GM18907 (cell line): ENCODE measurements at regions not wholly inside any gene's neighbourhood (a gene's known extent, or its start where the extent isn't known, plus 50 kb on each side); places are given as distances from the start of the nearest gene placed in this dataset.

Experiments
- ATAC-seq: cut with Tn5 transposase; IDR thresholded peaks from one replicate; pipeline ENCODE4 v1.9.1; 2021; ENCODE audit warnings: mild to moderate bottlenecking, moderate library complexity; ENCODE audit not compliant: unreplicated experiment

DNA sequence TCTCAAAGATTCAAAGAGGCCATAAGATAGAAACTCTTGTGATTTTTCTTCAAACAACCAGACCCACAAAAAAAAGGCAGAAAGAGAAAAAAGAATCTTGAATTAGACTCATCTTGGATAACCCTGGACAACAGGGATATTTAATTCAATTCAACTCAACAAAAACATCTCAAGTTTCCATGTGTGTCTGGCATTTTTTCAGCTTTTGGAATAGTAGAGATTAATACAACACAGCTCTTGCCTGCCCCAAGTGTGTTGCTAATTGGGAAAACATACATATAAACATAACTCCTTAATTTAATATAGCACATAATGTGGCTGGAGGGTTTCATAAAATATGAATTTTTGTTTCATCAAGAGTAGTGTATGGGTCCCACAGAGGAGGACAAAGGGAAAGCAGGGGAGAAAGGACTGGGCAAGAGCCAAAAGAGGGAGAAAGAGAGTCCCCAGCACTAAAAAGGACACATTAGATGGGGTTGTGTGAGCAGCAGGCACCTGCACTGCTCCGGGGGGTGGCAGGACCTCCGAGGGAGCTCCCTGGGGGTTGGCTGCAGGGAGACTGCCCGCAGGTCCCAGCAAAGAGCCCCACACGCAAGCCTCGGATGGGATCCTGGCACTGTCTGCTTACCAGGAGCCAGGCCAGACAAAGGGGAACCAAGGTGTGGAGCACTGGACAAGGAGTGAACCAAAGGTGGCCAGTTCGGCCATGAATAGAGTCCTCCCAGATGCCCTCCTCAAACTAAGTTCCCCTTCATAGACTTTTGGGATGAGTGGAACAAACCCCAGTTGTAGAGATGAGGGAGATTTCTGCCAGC lies 65.6 kb upstream of the TMEM72 start:
- ATAC-seq = no peak

DNA sequence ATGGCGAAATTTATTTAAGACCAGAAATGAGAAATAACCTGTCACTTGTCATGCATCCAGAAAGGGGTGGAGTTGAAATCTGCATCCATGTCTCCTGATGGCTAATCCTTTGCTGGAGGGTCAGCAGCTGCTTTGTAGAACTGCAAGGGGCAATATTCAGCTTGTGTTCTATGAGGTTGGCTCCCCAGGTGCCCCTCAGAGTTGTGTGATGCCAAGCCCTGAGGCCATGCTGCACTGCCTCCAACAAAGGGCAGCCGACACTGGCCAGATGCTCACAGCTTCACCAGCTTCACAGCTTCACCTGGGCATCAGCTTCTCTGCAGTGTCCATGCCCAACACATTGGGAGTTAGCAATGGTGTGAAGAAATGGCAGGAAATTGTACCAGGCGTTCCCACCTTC lies 64.0 kb upstream of the TMEM72 start:
- ATAC-seq = no peak

DNA sequence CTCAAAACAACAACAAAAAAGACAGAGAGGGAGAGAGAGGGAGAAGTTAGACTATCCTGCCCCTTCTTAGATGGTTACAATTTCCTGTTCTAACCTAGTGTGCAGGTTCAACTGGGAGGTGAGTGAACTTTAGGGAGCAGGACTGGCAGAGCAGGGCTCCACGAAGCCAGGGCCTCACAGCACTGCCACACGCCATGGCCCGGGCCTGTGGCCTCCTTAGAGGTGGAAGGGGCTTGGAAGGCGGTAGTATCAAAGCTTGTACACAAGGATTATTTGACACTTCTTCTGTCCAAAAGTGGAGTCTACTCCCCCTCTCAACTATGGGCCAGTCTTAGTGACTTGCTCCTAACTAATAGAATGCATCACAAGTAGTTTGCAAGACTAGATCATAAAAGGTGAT lies 62.9 kb upstream of the TMEM72 start:
- no peak for ATAC-seq

DNA sequence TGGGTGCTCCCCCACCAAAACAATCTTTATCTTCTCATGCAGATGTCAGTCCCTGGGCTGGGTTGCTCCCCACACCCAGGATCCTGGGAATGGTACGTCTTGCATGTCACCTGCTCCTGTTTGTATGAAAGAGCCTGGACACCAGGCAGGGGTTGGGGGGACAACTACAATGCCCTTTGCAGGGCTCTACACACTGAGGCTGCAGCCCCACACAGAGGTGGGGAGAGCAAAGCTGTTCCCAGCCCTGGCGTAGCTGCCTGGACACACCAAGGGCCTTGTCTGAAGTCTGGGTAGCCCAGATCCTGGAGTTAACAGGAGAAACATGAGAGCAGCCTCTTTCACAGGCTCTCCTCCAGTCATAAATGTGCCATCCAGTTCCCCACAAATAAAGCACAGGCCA lies 61.2 kb upstream of the TMEM72 start:
- no peak for ATAC-seq

DNA sequence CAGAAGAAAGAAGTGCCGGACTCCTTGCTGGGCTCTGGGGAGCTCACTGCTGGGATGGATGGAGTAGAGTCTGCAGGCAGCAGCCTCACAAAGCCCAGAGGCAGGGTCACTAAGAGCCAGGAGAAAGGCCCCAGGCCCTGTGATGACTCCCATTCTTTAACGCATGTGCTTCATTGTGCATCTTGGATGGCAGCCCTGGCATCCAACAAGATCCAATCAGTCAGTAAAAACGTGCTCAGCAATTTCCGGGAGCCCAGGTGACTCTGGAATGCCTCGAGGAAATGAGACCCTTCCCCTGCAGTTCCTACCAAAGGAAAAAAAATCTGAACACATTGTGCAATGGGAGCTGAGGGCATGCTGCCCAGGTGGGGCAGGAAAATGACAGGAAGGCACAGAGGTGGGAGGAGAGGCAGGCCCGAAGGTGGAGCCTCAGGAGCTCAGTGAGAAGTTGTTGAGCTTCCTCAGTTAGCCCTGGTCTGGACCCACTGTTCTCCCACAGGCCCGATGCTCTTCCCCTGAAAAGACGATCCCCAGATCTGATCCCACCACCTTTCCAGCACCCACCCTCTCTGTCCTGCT lies 60.7 kb upstream of the TMEM72 start:
- ATAC-seq = no peak

GRCh38 chr10:44851413-44851812 lies 59.7 kb upstream of the TMEM72 start:
- no peak for ATAC-seq

GRCh38 chr10:44851881-44852280 lies 59.3 kb upstream of the TMEM72 start:
- no peak for ATAC-seq

DNA sequence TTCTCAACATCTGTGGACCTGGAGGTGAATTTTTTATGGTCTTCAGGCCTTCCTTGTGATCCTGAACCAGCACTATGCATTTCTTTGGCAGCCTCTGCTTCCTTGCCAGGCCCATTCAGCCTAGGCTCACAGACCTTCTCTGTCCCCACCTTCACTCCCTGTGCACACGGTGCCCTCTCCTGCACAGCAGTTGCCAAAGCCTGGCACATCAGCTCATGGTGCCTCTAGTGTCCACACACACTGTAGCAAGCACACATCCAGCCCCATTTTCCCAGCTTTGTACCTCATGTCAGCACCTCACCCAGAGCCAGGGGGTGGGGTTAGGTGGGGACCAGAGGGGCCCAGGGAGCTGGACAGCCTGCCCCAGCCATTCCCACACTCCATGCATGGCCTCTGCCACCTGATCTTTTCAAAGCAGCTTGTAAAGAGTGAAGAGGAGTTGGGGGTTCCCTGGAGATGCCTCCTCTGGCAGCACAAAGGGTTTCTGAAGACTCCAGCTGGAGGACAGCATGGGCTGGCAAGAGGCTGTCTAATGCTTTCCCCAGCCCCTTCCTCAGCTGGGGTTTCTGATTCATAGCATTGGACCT lies 57.9 kb upstream of the TMEM72 start:
- peak; percentile 44 for ATAC-seq

GRCh38 chr10:44853796-44854195 lies 57.3 kb upstream of the TMEM72 start:
- ATAC-seq = no peak

DNA sequence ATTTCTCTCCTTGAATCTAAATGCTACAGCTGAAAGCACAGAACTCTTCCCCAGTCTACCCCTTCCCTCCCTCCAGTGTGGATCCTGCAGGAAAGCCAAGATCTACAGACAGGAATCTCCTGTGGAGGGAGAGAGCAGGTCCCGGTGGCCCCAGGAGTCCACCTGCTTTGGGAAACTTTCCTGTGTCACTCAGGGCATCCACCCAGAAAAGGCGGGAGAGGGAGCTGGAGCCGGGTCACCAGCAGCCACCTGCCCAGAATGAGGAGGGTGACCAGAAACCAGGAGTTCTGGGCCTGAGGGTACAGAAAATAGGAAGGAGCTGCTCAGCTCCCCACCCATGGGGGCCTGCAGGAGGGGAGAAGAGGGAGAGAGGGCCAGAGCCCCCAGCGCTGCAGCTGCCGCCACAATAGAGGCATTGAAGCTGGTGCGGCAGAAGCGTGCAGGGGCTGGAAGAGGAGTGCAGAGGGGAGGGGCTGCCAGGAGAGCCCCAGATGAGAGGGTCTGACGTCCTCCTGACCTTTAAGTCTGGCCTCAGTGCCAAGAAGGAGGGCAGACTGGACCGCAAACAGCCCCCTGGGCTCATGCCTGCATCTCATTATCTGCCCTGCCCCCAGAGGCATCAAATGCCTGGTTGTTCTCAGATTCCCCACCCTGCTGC lies 56.3 kb upstream of the TMEM72 start:
- ATAC-seq = no peak

GRCh38 chr10:44856696-44857095 lies 54.4 kb upstream of the TMEM72 start:
- no peak for ATAC-seq

GRCh38 chr10:44857363-44858016 lies 53.6 kb upstream of the TMEM72 start:
- peak; percentile 81 for ATAC-seq

- ATAC-seq = no peak
Measured at GRCh38 chr10:44858017-44858371, 53.1 kb upstream of the TMEM72 start.

GRCh38 chr10:44858988-44859387 lies 52.1 kb upstream of the TMEM72 start:
- no peak for ATAC-seq

DNA sequence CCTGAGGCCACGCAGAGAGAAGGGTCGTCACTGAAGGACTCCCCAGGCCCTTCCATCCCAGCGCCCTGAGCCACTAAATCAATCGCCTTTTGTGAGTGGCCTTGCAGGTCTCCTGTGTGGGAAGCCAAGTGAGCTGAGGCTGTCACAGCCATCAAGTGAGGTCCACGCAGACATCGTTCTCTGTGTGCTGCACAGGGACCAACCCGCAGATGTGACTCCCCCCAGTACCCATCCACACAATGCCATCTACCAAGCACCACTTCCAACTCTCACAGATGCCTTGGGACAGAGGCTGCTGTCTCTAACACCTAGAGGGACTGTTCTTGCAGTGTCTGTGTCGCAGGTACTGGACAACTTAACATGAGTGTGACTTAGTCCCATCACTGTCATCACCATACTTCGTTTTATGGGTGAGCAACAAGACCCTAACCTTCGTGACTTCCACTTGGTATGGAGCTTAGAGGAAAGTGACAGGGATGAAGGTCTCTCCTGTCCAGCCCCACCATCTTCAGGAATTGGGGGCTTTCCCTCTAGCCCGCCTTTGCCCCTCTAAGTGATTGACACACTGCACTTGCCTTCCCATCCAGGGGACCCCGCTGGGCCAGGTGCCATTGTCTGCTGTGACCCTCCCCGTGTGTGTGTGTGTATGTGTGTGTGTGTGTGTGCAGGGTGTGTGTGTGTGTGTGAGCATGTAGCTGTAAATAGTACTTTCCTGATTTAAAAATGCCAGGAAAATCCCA lies 51.4 kb upstream of the TMEM72 start:
- ATAC-seq = no peak

DNA sequence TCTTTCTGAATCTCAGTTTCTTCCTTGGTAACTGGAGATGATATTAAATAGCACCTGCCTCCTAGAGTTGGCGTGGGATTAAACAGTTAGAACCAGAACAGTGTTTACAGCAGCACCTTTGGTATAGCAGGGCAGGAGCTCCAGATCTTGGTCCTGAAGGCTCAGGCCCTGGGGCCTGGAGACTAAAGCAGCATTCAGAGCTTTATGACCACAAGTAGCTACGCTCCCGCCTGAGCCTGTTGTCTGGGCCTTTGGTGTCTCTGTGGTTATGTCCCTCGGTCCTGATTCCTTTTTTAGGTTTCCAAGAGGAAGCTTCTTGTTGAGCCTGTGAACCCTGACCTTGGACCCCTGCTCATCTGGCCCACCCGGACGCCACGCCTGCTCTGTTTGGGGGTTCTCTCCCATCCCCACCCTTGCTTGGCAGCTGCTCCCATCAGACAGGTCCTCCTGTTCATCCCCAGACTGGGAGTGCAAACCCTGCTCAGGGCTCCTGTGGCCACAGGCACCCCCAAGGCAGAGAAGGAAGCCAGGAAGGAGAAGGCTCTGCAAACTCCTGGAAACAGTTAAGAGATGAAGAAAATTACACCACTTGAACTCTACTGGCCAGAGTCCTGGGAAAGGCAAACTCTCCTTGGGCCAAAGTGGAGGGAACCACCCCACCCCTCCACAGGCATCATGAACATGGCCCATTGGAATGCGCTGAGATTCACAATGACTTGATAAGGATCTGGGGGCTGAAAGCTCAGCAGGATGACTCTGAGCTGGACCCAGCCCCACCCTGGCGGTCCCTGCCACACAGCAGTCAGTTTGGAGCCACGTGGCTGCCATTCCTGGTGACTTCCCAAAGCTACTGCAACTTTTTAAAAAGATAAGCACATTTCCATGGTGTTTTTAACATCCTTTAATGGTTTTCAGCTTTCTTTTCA lies 50.1 kb upstream of the TMEM72 start:
- no peak for ATAC-seq
